A673 (cell line): ENCODE measurements at regions not wholly inside any gene's neighbourhood (a gene's known extent, or its start where the extent isn't known, plus 50 kb on each side); places are given as distances from the start of the nearest gene placed in this dataset.

Experiments
- EZH2 ChIP-seq: fragments of 200-600 bp; sonication (generic); IDR thresholded peaks from 2 replicates; pipeline ENCODE4 v1.6.1; 2017; ENCODE audit warnings: borderline replicate concordance, low read depth, mild to moderate bottlenecking, mixed read lengths, antibody characterized with exemption, low read length; ENCODE audit not compliant: poor library complexity, severe bottlenecking
- TF ChIP-seq, protein P1 (sequence below): fragments of 300-800, 200-600 bp; sonication (generic); conservative IDR thresholded peaks from 2 replicates; pipeline ENCODE4 v1.5.1; 2017; ENCODE audit warnings: low read depth, mild to moderate bottlenecking, antibody characterized with exemption, low read length, moderate library complexity, mixed read lengths

DNA sequence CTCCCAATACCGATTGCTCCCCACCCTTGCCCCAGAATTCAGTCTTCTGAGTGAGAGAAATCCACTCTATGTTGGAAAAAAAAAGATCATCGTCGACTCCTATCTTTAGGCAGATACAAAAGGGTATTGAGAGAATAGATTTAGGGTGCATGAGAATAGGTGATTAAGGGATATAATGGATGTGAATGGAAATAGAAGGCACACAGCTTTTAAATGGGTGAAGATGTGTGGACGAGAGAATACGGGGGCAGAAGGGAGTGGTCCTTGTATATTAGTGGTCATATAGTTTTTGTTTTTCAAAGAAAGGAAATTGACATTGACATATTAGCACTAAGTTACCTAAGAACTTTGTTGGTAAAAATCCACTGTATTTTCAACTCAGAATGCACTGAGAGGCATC, 98.6 kb upstream of the HDAC9 start:
- no peak for TF ChIP-seq EZH2
- TF ChIP-seq, protein P1, sequence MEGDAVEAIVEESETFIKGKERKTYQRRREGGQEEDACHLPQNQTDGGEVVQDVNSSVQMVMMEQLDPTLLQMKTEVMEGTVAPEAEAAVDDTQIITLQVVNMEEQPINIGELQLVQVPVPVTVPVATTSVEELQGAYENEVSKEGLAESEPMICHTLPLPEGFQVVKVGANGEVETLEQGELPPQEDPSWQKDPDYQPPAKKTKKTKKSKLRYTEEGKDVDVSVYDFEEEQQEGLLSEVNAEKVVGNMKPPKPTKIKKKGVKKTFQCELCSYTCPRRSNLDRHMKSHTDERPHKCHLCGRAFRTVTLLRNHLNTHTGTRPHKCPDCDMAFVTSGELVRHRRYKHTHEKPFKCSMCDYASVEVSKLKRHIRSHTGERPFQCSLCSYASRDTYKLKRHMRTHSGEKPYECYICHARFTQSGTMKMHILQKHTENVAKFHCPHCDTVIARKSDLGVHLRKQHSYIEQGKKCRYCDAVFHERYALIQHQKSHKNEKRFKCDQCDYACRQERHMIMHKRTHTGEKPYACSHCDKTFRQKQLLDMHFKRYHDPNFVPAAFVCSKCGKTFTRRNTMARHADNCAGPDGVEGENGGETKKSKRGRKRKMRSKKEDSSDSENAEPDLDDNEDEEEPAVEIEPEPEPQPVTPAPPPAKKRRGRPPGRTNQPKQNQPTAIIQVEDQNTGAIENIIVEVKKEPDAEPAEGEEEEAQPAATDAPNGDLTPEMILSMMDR = no peak
